C4-2B (cell line): ENCODE measurements at regions not wholly inside any gene's neighbourhood (a gene's known extent, or its start where the extent isn't known, plus 50 kb on each side); places are given as distances from the start of the nearest gene placed in this dataset.
"Not testable (repeated sequence)": the region's sequence is repeated elsewhere in the genome, so short reads cannot be mapped to it uniquely, and the experiment has no call there.

ENCODE experiments used
- H3K27ac ChIP-seq: fragments of 450-650 bp; 2 replicates; pipeline ENCODE4 v1.5.1; 2017
- CTCF ChIP-seq: fragments of 450-650 bp; conservative IDR thresholded peaks from 2 replicates; pipeline ENCODE4 v1.5.1; 2017; ENCODE audit warnings: mild to moderate bottlenecking
- ZFX ChIP-seq: fragments of 450-650 bp; IDR thresholded peaks from 2 replicates; pipeline ENCODE4 v1.6.1; 2017

GRCh38 chr13:90502762-90503161, 844.7 kb upstream of the MIR17HG start:
- H3K27ac ChIP-seq: no peak overlapping the region
- TF ChIP-seq ZFX: no peak

DNA sequence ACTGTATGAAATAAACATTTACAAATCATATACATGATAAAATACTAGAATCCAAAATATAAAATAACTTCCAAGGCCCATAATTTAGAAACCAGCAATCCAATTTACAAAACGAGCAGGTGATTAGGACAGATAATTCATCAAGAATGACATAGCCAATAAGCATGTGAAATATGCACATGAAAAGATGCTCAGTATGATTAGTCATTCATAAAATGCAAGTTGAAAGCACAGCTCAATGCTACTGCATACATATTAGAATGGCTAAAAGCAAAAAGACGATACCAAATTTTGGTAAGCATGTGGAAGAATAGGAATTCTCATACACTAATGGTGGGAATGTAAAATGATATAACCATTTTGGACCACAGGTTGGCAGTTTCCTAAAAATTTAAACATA, 837.2 kb upstream of the MIR17HG start:
- no peak for TF ChIP-seq CTCF
- no peak for TF ChIP-seq ZFX
- H3K27ac ChIP-seq: no peak overlapping the region

GRCh38 chr13:90511903-90512302, 835.6 kb upstream of the MIR17HG start:
- TF ChIP-seq ZFX: no peak
- no peak for TF ChIP-seq CTCF
- H3K27ac ChIP-seq: no peak overlapping the region

DNA sequence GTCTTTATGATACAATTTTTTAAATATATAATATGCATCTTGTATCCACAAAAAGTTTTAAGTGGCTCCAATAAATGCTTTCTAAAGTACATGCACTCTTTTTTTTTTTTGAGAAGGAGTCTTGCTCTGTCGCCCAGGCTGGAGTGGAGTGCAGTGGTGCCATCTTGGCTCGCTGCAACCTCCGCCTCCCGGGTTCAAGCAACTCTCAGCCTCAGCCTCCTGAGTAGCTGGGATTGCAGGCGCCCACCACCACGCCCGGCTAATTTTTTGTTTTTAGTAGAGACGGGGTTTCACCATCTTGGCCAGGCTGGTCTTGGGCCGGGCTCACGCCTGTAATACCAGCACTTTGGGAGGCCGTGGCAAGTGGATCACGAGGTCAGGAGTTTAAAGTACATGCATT, 832.8 kb upstream of the MIR17HG start:
- not testable (repeated sequence) for H3K27ac ChIP-seq

DNA sequence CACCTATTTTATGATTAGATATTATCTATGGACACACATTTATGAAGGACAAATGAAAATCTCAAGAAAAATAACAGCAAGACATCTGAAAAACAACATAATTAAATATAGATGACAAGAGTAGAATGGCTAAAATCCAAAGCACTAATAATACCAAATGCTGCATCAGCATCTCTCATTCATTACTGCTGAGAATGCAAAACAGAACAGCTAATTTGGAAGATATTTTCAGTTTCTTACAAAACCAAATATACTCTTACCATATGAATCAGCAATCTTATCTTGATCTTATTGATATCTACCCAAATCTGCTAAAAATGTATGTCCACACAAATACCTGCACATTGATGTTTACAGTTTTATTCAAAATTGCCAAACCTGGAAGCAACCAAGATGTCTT, 829.1 kb upstream of the MIR17HG start:
- no peak for TF ChIP-seq ZFX
- TF ChIP-seq CTCF: no peak
- H3K27ac ChIP-seq: no peak overlapping the region

- TF ChIP-seq ZFX (no peak), CTCF (no peak)
- peak overlapping the region; percentile 34; the same call in 1 of the 2 replicates for H3K27ac ChIP-seq
Measured at GRCh38 chr13:90519157-90519556, 828.3 kb upstream of the MIR17HG start.

DNA sequence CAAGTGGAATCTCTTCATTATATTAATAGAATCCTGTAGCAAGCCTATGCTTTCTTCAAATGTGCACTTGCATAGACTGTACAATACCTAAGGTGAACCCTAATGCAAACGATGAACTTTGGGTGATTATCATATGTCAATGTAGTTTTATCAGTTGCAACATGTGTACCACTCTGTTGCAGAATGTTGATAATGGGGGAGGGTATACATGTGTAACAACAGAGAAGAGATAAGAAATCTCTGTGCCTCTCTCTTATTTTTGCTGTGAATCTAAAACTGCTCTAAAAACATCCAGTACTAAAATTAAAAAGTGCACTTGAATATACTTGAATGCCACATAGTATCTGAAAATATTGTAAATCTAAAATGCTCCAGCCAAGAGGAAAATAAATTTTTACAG, 820.8 kb upstream of the MIR17HG start:
- H3K27ac ChIP-seq: no peak overlapping the region
- TF ChIP-seq CTCF (no peak), ZFX (no peak)

DNA sequence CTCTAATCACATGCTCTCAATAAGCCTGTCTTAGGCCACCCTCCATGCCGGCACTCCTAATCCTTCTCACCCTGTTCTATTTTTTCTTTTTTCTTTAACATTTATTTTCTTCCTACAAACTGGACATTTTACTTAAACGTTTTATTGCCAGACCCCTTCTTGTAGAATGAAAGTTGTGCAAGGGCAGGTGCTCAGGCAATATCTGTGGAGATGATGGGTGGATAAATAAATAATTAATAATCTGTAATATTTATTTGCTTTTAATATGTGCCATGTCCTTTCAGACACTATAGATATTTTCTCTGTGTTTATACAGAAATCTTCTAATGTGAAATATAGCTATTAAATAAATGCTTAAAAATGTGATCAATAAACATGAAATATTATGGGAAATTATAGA, 815.7 kb upstream of the MIR17HG start:
- no peak for TF ChIP-seq ZFX
- TF ChIP-seq CTCF: no peak
- no peak overlapping the region for H3K27ac ChIP-seq

DNA sequence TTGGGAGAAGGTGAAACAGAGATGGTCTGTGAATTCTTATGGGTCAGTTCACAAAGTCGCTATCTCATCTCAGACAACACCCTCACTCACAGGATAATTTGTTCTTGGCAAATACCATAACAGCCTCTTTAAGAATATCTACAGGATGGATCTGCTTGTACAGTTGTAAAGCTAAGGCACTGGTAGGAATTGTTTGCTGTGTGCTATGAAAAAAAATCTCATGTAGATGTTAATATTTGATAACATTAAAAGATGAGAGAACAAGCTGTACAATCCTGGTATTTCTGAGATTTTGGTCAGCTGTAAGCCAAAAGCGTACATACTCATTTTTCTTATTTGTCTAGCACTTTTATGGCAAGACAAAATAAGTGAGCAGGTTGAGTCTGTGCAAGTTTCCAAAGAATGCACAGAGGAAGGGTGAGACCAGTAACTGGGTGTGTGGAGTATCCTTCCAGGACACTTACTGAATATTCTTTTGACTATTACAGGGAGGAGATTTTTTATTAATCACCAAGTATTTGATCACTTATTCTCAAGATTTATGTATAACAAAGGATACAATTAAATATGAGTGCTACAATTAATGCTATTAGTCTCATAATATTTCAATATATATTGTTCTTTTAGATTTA, 814.5 kb upstream of the MIR17HG start:
- TF ChIP-seq CTCF: no peak
- no peak for TF ChIP-seq ZFX
- peak overlapping the region; percentile 89 for H3K27ac ChIP-seq
